AG09319 (cell line): ENCODE measurements at regions not wholly inside any gene's neighbourhood (a gene's known extent, or its start where the extent isn't known, plus 50 kb on each side); places are given as distances from the start of the nearest gene placed in this dataset.

Experiments
- DNase-seq: peaks from one replicate; pipeline ENCODE4 v3.0.0-alpha.2; 2010; ENCODE audit warnings: low read depth; ENCODE audit errors: extremely low read depth
- CTCF ChIP-seq: IDR thresholded peaks from 2 replicates; pipeline ENCODE4 v1.5.1; 2011; ENCODE audit warnings: low read depth, mild to moderate bottlenecking, inconsistent platforms, low read length, moderate library complexity

GRCh38 chr13:85974608-85975366 is 175.6 kb upstream of the SLITRK6 start:
- DNase-seq: no peak
- TF ChIP-seq CTCF: no peak

- no peak for TF ChIP-seq CTCF
- no peak for DNase-seq
These were observed 171.5 kb upstream of the SLITRK6 start for GRCh38 chr13:85970727-85971126.

GRCh38 chr13:85969331-85969730 is 170.1 kb upstream of the SLITRK6 start:
- TF ChIP-seq CTCF: no peak
- no peak for DNase-seq

- TF ChIP-seq CTCF: no peak
These were observed 136.7 kb upstream of the SLITRK6 start for GRCh38 chr13:85935868-85936467.

GRCh38 chr13:85930108-85930507 is 130.9 kb upstream of the SLITRK6 start:
- no peak for TF ChIP-seq CTCF

More at GRCh38 chr13:85935868-85936467, 136.7 kb upstream of the SLITRK6 start:
- DNase-seq: no peak

GRCh38 chr13:85910962-85911361 is 111.7 kb upstream of the SLITRK6 start:
- DNase-seq: no peak
- no peak for TF ChIP-seq CTCF

More at GRCh38 chr13:85930108-85930507, 130.9 kb upstream of the SLITRK6 start:
- no peak for DNase-seq

GRCh38 chr13:85900521-85900920 is 101.3 kb upstream of the SLITRK6 start:
- no peak for TF ChIP-seq CTCF
- DNase-seq: no peak
